Duodenal mucosa (tissue), 2 donors: ENCODE measurements at regions not wholly inside any gene's neighbourhood (a gene's known extent, or its start where the extent isn't known, plus 50 kb on each side); places are given as distances from the start of the nearest gene placed in this dataset.

Experiments
- H3K27ac ChIP-seq: one replicate; pipeline ENCODE4 v1.7.0; 2013; ENCODE audit warnings: low read depth, low read length
- H3K27me3 ChIP-seq, 2 donors: one replicate each; pipeline ENCODE4 v1.7.0; 2013; ENCODE audit warnings: low read length in 2 of 2, control low read depth in 1 of 2; ENCODE audit not compliant: insufficient read depth in 2 of 2, control insufficient read depth in 1 of 2
- H3K36me3 ChIP-seq, 2 donors: one replicate each; pipeline ENCODE4 v1.7.0; 2013; ENCODE audit warnings: low read length in 2 of 2, control low read depth in 1 of 2; ENCODE audit not compliant: insufficient read depth in 2 of 2, control insufficient read depth in 1 of 2
- H3K4me1 ChIP-seq, 2 donors: one replicate each; pipeline ENCODE4 v1.7.0; 2013; ENCODE audit warnings: low read length in 2 of 2, control low read depth in 1 of 2; ENCODE audit not compliant: insufficient read depth in 2 of 2, control insufficient read depth in 1 of 2
- H3K4me3 ChIP-seq, 2 donors: one replicate each; pipeline ENCODE4 v1.7.0; 2013; ENCODE audit warnings: low read length in 2 of 2, low read depth in 1 of 2
- H3K9ac ChIP-seq, 2 donors: one replicate each; pipeline ENCODE4 v1.7.0; 2013; ENCODE audit warnings: low read length in 2 of 2, low read depth in 1 of 2
- H3K9me3 ChIP-seq, 2 donors: one replicate each; pipeline ENCODE4 v1.7.0; 2013; ENCODE audit warnings: low read length in 2 of 2, control low read depth in 1 of 2; ENCODE audit not compliant: control insufficient read depth in 1 of 2

DNA sequence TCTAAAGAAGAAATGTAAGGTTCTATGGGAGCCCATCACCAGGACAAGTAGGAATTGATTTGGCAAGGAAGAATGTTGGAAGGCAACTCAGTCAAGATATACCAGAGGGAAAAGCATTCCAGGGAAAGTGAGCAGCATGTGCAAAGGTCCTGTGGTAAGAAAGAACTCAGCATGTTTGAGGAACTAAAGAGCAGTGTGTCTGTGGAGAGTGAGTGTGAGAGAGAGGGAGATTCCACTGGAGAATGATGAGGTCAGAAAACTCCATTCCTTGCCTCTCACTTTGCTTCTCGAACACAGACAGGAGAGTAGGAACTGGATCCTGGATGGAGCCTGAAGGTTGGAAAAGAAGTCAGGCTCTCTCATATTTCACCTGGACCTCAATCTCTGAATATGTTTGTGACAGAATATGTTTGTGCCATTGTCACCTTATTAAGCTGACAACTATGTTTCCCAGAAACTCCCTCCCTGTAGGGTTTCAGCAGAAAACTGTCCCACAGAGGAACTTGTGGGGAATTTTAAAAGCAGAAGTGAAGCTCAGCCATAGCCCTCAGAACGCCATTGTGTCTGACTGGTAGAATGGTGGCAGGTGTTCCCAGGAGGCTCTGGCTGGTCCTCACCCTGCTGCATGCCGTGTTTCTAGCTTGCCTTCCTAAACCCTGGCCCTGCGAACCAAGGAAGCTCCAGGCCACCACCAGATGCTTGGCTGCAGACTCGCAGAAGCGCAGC is 382.4 kb upstream of the XYLT1 start:
- no peaks in the 10 kb centered on the region for H3K4me1 ChIP-seq
- peaks cover 0 to 3% of the 10 kb centered on the region in 2 donors for H3K9me3 ChIP-seq
- no peaks in the 10 kb centered on the region for H3K36me3 ChIP-seq
- no peaks in the 10 kb centered on the region for H3K27me3 ChIP-seq
- H3K4me3 ChIP-seq, result no peak overlapping the region
- no peak overlapping the region for H3K27ac ChIP-seq
- H3K9ac ChIP-seq, result no peak overlapping the region

DNA sequence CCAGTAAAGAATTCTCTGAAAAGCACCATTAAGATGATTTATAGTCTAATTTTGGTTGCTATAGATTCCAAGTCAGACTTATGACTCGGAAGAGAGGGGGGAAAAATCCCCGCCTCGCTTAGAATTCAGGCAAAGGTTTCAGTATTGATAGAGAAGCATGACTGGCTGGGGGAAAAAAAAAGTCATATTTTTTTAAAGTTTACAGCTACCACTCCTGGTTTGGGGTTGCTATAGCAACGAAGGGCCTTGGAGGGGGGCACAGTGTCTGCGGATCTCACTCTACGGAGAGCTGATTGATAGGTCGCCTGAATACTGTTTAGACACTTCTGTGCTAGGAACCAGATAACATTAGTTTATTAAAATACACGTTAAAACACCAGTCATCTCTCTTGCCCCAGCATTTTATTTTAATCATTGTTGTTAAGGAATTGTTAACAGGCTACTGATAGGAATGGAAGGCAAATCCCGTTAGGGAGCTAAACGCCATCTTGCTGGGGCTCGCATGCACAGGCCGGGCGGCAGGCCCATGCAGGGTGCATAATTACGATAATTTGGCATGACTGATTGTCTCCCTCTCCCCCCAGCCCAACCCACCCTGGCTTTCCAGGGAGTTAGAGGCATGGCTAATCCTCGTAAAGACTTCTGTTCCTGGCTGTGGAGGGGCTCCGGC is 380.0 kb upstream of the XYLT1 start:
- Histone ChIP-seq H3K36me3 (no peaks in the 10 kb centered on the region), H3K9me3 (peaks cover 0 to 3% of the 10 kb centered on the region in 2 donors), H3K4me3 (no peak overlapping the region), H3K9ac (no peak overlapping the region), H3K27ac (no peak overlapping the region), H3K4me1 (no peaks in the 10 kb centered on the region), H3K27me3 (no peaks in the 10 kb centered on the region)

DNA sequence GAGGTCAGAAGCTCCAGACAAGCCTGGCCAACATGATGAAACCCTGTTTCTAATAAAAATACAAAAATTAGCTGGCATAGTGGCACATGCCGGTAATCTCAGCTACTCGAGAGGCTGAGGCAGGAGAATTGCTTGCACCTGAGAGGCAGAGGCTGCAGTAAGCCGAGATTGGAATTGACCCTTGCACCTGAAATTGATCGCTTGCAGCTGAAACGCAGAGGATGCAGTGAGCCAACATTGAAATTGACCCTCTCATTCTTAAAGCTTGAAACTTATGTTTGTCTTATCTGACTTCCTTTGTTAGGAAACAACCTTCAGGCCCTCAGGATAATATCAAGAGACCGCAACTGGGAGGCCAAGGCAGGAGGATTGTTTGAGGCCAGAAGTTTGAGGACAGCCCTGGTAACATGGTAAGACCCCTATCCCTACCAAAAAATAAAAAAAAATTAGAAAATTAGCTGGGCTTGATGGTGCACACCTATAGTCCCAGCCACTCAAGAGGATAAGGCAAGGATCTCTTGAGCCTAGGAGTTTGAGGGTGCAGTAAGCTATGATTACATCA is 376.6 kb upstream of the XYLT1 start:
- no peaks in the 10 kb centered on the region for H3K36me3 ChIP-seq
- H3K9ac ChIP-seq, result no peak overlapping the region
- H3K9me3 ChIP-seq, result no peaks in the 10 kb centered on the region
- no peak overlapping the region for H3K4me3 ChIP-seq
- H3K27ac ChIP-seq, result no peak overlapping the region
- no peaks in the 10 kb centered on the region for H3K27me3 ChIP-seq
- no peaks in the 10 kb centered on the region for H3K4me1 ChIP-seq

DNA sequence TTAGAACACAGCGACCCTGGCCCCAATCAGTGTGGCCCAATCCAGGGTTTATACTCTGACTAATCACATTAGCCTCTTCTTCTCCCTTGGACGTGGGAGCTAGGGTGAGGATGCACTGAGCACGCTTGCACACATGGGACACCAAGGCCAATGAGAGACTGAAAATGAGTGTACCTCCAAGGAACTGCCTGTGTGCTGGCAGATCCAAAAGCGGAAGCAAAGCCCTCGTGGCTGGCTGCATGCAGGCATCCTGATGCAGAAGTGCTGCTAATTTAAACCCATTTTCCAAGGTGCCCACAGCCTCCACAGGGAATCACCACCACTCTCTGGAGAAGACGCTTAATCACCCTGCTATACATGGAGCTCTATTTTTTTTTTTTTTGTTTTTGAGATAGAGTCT is 375.3 kb upstream of the XYLT1 start:
- H3K27me3 ChIP-seq, result no peaks in the 10 kb centered on the region
- H3K36me3 ChIP-seq, result no peaks in the 10 kb centered on the region
- H3K9ac ChIP-seq, result no peak overlapping the region
- no peaks in the 10 kb centered on the region for H3K9me3 ChIP-seq
- H3K27ac ChIP-seq, result no peak overlapping the region
- no peaks in the 10 kb centered on the region for H3K4me1 ChIP-seq
- H3K4me3 ChIP-seq, result no peak overlapping the region

DNA sequence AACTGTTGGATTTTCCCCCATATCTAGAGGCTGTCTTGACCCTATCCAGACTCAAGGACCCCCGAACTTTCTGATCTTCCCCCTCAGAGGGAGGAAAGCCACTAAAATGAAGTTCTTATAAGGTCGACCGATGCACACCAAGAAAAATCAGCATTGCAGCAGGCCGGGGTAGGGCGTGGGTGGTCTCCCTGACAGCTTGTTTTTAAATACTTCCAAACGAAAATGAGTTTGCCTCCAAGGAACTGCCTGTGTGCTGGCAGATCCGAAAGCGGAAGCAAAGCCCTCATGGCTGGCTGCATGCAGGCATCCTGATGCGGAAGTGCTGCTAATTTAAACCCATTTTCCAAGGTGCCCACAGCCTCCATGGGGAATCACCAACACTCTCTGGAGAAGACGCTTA is 374.3 kb upstream of the XYLT1 start:
- Histone ChIP-seq H3K27me3 (no peaks in the 10 kb centered on the region), H3K27ac (no peak overlapping the region), H3K9me3 (no peaks in the 10 kb centered on the region), H3K4me3 (no peak overlapping the region), H3K36me3 (no peaks in the 10 kb centered on the region), H3K9ac (no peak overlapping the region), H3K4me1 (no peaks in the 10 kb centered on the region)

DNA sequence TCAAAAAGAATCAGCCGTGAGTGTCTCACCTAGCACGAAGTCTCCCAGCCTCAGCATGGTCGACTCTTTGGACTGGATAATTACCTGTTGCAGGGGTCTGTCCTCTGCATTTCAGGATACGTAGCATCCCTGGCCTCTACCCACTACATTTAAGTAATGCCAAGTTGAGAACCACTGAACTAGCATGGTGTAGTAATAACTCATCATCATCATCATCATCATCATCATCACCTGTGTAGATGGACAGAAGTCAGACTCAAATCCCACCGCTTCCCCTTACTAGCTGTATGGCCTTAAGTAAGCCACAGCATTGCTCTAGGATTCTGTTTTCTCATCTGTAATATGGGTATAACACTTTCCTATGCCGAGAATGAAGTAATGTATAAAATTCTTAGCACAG is 373.1 kb upstream of the XYLT1 start:
- H3K4me1 ChIP-seq, result no peaks in the 10 kb centered on the region
- H3K9ac ChIP-seq, result no peak overlapping the region
- no peaks in the 10 kb centered on the region for H3K36me3 ChIP-seq
- H3K27ac ChIP-seq, result no peak overlapping the region
- no peaks in the 10 kb centered on the region for H3K9me3 ChIP-seq
- H3K27me3 ChIP-seq, result peaks cover 0 to 2% of the 10 kb centered on the region in 2 donors
- H3K4me3 ChIP-seq, result no peak overlapping the region

DNA sequence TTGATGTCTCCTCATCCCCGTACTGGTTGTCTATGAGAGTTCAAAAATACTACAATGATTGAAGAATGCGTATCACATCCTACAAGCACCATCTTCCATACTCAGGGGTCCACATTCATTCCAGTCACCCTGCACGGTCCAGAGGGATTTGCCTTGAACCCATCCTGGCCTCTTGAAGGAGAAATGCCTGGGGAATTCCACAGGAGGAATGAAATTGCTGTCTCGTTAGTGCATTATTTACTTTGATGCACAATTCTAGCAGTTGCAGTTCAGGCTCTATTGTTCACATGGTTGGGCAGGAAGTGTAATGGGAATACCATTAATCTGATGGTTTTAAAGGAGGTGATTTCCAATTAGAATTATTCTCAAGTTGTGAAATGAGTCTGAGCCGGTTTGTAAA is 369.1 kb upstream of the XYLT1 start:
- no peak overlapping the region for H3K27ac ChIP-seq
- H3K27me3 ChIP-seq, result peaks cover 0 to 2% of the 10 kb centered on the region in 2 donors
- H3K36me3 ChIP-seq, result no peaks in the 10 kb centered on the region
- no peaks in the 10 kb centered on the region for H3K9me3 ChIP-seq
- no peak overlapping the region for H3K9ac ChIP-seq
- H3K4me3 ChIP-seq, result no peak overlapping the region
- no peaks in the 10 kb centered on the region for H3K4me1 ChIP-seq

DNA sequence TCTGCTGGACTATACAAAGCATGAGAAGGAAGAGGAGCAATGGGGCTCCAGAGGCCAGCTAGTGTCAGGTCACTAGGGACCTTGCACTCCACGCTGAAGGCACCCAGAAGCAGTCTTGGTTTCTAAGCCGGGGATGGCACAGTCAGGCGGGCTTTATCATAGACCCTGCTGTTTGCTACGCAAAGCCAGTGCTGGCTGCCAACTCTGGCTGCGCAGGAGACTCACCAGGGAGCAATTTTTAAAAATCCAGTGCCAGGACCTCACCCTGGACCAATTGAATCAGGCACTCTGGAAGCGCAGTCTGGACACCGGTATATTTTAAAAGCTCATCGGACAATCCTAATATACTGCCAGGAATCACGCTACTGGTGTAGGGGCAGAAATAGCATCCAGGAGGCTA is 368.5 kb upstream of the XYLT1 start:
- Histone ChIP-seq H3K36me3 (no peaks in the 10 kb centered on the region), H3K4me1 (no peaks in the 10 kb centered on the region), H3K27me3 (peaks cover 0 to 2% of the 10 kb centered on the region in 2 donors), H3K4me3 (no peak overlapping the region), H3K27ac (no peak overlapping the region), H3K9me3 (no peaks in the 10 kb centered on the region), H3K9ac (no peak overlapping the region)

DNA sequence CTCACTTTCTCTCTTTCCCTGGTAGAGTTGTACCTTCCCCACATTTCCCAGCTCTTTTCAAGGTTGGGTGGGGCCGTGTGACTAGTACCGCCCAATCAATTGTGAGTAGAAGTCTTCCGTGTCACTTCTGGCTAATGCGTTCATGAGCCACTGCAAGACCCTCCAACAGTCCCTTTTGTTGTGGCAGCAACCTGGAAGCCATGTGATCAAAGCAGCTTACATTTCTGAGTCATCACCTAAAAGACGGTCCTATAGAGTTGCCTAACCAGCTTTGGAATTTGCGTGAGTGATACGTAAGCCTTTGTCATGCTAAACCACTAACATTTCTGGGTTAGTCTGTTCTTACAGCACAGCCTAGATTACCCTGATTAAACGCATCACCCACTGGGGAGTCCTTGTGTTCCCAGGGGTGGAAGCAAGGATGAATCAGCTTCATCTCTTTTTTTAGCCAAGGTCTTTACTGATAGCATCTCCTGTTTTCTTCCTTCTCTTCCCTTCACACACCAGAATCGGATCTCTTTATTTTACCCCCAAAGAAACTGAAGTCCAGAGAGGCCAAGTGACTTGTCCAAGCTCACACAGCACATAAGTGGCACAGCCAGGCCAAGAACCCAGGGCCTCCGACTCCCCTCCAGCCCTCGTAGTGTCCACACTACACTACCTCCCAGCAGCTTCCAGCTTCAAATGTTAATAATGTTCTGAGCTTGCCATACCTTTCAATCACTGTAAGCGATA is 366.3 kb upstream of the XYLT1 start:
- peaks cover 0 to 2% of the 10 kb centered on the region in 2 donors for H3K27me3 ChIP-seq

More for the DNA sequence above, 366.3 kb upstream of the XYLT1 start:
- Histone ChIP-seq H3K9ac (no peak overlapping the region), H3K36me3 (no peaks in the 10 kb centered on the region), H3K4me1 (no peaks in the 10 kb centered on the region), H3K9me3 (no peaks in the 10 kb centered on the region), H3K27ac (no peak overlapping the region), H3K4me3 (no peak overlapping the region)
